ENCODE measurements at regions not wholly inside any gene's neighbourhood (a gene's known extent, or its start where the extent isn't known, plus 50 kb on each side); places are given as distances from the start of the nearest gene placed in this dataset.

GRCh38 chr1:199701726-199702125, 325.8 kb upstream of the NR5A2 start:
- H3K27ac ChIP-seq, result no peak overlapping the region
- no peak overlapping the region for H2AFZ ChIP-seq (ENCODE audit: low read depth)
- no peaks in the 10 kb centered on the region for H3K4me1 ChIP-seq (ENCODE audit: low read depth, poor library complexity, severe bottlenecking)
- TF ChIP-seq CTCF (conservative IDR thresholded peaks at IDR 0.05; ENCODE audit: low read depth, low read length), result no peak
- H4K20me1 ChIP-seq (ENCODE audit: insufficient read depth), result no peaks in the 10 kb centered on the region
- no peaks in the 10 kb centered on the region for H3K79me2 ChIP-seq (ENCODE audit: insufficient read depth, low read depth)
- no peak overlapping the region for H3K4me3 ChIP-seq (IDR thresholded peaks at IDR 0.05; ENCODE audit: insufficient read depth, low read depth, low read length)
- no peak overlapping the region for H3K9ac ChIP-seq
- no peaks in the 10 kb centered on the region for H3K36me3 ChIP-seq (ENCODE audit: insufficient read depth)
- no peaks in the 10 kb centered on the region for H3K27me3 ChIP-seq (ENCODE audit: insufficient read depth, low read depth)
- H3K4me2 ChIP-seq, result no peak overlapping the region

- H3K27me3 ChIP-seq (ENCODE audit: insufficient read depth, low read depth), result no peaks in the 10 kb centered on the region
- no peak overlapping the region for H3K27ac ChIP-seq
- H3K4me1 ChIP-seq (ENCODE audit: low read depth, poor library complexity, severe bottlenecking), result no peaks in the 10 kb centered on the region
- no peaks in the 10 kb centered on the region for H3K36me3 ChIP-seq (ENCODE audit: insufficient read depth)
- H2AFZ ChIP-seq (ENCODE audit: low read depth), result no peak overlapping the region
- no peaks in the 10 kb centered on the region for H4K20me1 ChIP-seq (ENCODE audit: insufficient read depth)
- no peak for TF ChIP-seq CTCF (conservative IDR thresholded peaks at IDR 0.05; ENCODE audit: low read depth, low read length)
- H3K79me2 ChIP-seq (ENCODE audit: insufficient read depth, low read depth), result no peaks in the 10 kb centered on the region
- no peak overlapping the region for H3K4me3 ChIP-seq (IDR thresholded peaks at IDR 0.05; ENCODE audit: insufficient read depth, low read depth, low read length)
- no peak overlapping the region for H3K9ac ChIP-seq
- H3K4me2 ChIP-seq, result no peak overlapping the region
These were observed 323.3 kb upstream of the NR5A2 start for GRCh38 chr1:199704231-199704630.

GRCh38 chr1:199705825-199706224, 321.7 kb upstream of the NR5A2 start:
- Histone ChIP-seq H3K9ac (no peak overlapping the region), H2AFZ (ENCODE audit: low read depth) (no peak overlapping the region), H4K20me1 (ENCODE audit: insufficient read depth) (no peaks in the 10 kb centered on the region), H3K4me1 (ENCODE audit: low read depth, poor library complexity, severe bottlenecking) (no peaks in the 10 kb centered on the region), H3K36me3 (ENCODE audit: insufficient read depth) (no peaks in the 10 kb centered on the region), H3K27me3 (ENCODE audit: insufficient read depth, low read depth) (no peaks in the 10 kb centered on the region), H3K4me3 (IDR thresholded peaks at IDR 0.05; ENCODE audit: insufficient read depth, low read depth, low read length) (no peak overlapping the region), H3K4me2 (no peak overlapping the region), H3K79me2 (ENCODE audit: insufficient read depth, low read depth) (no peaks in the 10 kb centered on the region), H3K27ac (no peak overlapping the region)
- no peak for TF ChIP-seq CTCF (conservative IDR thresholded peaks at IDR 0.05; ENCODE audit: low read depth, low read length)

- no peak overlapping the region for H2AFZ ChIP-seq (ENCODE audit: low read depth)
- TF ChIP-seq CTCF (conservative IDR thresholded peaks at IDR 0.05; ENCODE audit: low read depth, low read length), result no peak
These were observed 320.5 kb upstream of the NR5A2 start for GRCh38 chr1:199706826-199707606.

More at GRCh38 chr1:199706826-199707606, 320.5 kb upstream of the NR5A2 start:
- Histone ChIP-seq H3K4me1 (ENCODE audit: low read depth, poor library complexity, severe bottlenecking) (no peaks in the 10 kb centered on the region), H3K79me2 (ENCODE audit: insufficient read depth, low read depth) (no peaks in the 10 kb centered on the region), H3K36me3 (ENCODE audit: insufficient read depth) (no peaks in the 10 kb centered on the region), H3K27ac (no peak overlapping the region), H3K4me2 (no peak overlapping the region), H3K9ac (no peak overlapping the region), H4K20me1 (ENCODE audit: insufficient read depth) (no peaks in the 10 kb centered on the region), H3K27me3 (ENCODE audit: insufficient read depth, low read depth) (no peaks in the 10 kb centered on the region), H3K4me3 (IDR thresholded peaks at IDR 0.05; ENCODE audit: insufficient read depth, low read depth, low read length) (no peak overlapping the region)
